ENCODE measurements at regions not wholly inside any gene's neighbourhood (a gene's known extent, or its start where the extent isn't known, plus 50 kb on each side); places are given as distances from the start of the nearest gene placed in this dataset.

DNA sequence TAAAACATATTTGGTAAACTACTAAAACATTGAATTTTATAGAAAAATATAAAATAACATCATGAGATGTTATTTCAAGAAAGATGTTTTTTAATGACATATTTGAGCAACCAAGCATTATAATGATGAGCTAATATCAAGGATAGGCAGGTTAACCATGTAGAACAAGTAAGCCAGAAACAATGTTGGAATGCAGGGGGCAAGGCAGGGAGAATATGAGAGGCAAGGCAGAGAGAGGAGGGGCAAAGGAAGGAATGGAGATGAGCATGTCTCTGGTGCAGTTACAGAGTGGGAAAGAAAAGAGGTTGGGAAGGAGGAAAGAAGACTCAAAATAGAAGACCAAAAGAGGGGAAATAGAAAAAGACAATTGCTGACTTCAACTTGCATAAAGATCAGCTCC, 390.4 kb downstream of the MCTP2 start:
- H3K4me3 ChIP-seq (ENCODE audit: low read depth, low read length) = no peak overlapping the region

DNA sequence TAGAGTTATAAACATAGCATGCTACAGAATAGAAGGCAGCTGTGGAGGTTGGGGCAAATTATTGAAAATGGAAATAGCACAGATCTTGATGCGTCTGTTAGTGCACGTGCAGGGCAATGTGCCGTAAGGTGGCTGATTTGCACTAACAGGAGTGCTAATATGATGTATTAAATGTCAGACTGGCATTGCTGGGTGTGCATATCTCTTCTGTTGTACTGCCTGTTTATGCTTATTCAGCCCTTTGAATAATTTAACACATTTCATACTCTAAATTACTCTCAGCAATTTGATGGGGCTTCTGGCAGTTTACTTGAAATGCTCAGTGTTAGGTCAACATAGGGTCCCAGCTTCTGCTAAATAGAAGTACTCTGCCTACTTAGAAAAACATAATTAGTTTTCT, 395.6 kb downstream of the MCTP2 start:
- no peak overlapping the region for H3K4me3 ChIP-seq (ENCODE audit: low read depth, low read length)
- TF ChIP-seq, protein P1, sequence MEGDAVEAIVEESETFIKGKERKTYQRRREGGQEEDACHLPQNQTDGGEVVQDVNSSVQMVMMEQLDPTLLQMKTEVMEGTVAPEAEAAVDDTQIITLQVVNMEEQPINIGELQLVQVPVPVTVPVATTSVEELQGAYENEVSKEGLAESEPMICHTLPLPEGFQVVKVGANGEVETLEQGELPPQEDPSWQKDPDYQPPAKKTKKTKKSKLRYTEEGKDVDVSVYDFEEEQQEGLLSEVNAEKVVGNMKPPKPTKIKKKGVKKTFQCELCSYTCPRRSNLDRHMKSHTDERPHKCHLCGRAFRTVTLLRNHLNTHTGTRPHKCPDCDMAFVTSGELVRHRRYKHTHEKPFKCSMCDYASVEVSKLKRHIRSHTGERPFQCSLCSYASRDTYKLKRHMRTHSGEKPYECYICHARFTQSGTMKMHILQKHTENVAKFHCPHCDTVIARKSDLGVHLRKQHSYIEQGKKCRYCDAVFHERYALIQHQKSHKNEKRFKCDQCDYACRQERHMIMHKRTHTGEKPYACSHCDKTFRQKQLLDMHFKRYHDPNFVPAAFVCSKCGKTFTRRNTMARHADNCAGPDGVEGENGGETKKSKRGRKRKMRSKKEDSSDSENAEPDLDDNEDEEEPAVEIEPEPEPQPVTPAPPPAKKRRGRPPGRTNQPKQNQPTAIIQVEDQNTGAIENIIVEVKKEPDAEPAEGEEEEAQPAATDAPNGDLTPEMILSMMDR (IDR thresholded peaks at IDR 0.05; ENCODE audit: low read depth, low read length) = no peak

More for the DNA sequence above, 390.4 kb downstream of the MCTP2 start:
- TF ChIP-seq, protein P1 (IDR thresholded peaks at IDR 0.05; ENCODE audit: low read depth, low read length) = no peak

DNA sequence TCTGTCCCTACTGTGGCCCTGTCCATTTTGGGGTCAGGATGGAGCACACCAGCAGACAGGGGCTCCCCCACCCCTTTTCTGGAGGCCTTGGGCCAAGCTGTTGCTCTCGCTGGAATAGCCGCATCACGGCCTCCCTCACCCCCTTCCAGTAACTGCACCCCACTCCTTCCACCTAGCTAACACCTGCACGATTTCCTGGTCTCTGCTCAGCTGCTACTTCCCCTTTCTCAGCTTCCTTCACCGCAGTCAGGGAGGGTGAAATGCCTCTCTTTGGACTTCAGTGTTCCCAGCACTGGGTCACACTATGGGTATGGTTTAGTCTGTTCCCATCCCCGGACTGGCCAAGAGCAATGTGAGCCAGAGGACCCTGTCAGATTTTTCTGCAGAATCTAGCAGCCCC, 400.2 kb downstream of the MCTP2 start:
- TF ChIP-seq, protein P1 (IDR thresholded peaks at IDR 0.05; ENCODE audit: low read depth, low read length) = no peak
- no peak overlapping the region for H3K4me3 ChIP-seq (ENCODE audit: low read depth, low read length)

DNA sequence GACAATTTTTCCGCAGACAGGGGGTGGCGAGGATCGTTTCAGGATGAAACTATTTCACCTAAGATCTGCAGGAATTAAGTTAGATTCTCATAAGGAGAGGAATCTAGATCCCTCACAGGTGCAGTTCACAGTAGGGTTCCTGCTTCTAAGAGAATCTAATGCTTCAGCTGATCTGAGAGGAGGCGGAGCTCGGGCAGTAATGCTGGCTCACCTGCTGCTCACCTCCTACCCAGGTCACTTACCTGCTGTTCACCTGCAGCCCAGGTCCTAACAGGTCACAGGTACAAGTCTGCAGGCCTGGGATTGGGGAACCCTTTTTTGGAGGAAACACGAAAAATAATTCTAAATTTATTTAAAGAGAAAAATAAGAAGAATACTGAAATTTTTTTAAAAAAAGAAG, 406.8 kb downstream of the MCTP2 start:
- TF ChIP-seq, protein P1 (IDR thresholded peaks at IDR 0.05; ENCODE audit: low read depth, low read length) = no peak

DNA sequence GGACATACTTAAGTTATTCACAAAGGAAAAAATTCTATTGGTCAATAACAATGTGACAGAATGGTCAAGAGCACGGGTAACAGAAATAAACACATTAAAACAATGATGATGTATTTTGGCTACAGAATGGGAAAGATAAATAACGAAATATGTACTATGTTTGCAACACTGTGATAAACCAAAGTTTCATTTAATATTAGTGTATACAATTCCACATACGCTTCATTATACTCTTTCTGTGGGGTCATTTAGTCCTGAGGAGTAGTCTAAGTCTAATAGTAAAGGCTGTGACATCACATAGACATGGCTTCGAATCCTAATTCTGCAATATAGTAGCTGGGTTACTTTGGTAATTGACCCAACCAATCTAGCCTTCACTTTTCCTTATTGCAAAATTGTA, 408.3 kb downstream of the MCTP2 start:
- TF ChIP-seq, protein P1 (IDR thresholded peaks at IDR 0.05; ENCODE audit: low read depth, low read length) = no peak
- H3K4me3 ChIP-seq (ENCODE audit: low read depth, low read length) = no peak overlapping the region

More for the DNA sequence above, 406.8 kb downstream of the MCTP2 start:
- H3K4me3 ChIP-seq (ENCODE audit: low read depth, low read length) = no peak overlapping the region

DNA sequence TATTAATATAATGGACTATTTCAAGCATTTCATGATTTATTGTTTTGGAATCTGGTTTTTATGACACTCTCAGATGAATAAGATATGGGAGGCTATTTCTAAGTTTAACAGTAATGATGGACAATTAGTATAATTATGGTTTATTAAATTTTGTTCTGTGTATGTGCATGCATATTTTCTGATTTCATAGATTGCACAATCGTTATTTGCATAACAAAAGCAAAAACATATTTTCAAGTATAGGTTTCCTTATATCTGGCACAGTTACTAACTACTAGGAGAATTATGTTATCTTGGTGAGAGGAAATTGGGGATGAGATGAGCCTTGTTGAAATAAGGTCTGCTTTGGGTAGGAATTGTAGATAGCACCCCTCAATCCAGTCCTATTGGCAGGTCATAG, 413.1 kb downstream of the MCTP2 start:
- no peak overlapping the region for H3K4me3 ChIP-seq (ENCODE audit: low read depth, low read length)
- TF ChIP-seq, protein P1 (IDR thresholded peaks at IDR 0.05; ENCODE audit: low read depth, low read length) = no peak

DNA sequence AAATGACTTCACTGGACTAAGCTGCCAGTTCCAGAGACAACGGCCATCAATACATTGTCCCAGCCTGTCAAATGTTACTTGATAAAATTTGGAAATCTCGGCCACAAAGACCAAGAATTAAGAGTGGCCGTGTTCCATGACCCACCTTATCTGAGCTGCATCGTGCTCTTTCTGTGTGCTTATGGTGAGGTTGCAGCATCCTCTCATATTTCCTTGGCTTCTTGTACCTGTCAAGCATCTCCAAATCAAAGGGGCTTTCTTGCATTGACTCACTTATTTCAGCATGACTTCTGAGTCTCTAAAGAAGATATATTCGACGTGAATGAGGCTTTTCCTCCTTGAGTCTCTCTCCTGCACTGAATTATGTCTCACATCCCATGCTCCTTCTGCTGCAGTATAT, 421.7 kb downstream of the MCTP2 start:
- no peak overlapping the region for H3K4me3 ChIP-seq (ENCODE audit: low read depth, low read length)
- TF ChIP-seq, protein P1 (IDR thresholded peaks at IDR 0.05; ENCODE audit: low read depth, low read length) = no peak
